DOHH2 (cell line): ENCODE measurements at regions not wholly inside any gene's neighbourhood (a gene's known extent, or its start where the extent isn't known, plus 50 kb on each side); places are given as distances from the start of the nearest gene placed in this dataset.

Experiments used
- H3F3A ChIP-seq: fragments of 200-600 bp; sonication (generic), shearing (Covaris generic); 2 replicates; pipeline ENCODE4 v1.6.0; 2016; ENCODE audit warnings: antibody characterized with exemption, mild to moderate bottlenecking; ENCODE audit not compliant: control insufficient read depth, insufficient read depth
- H3K27ac ChIP-seq: fragments of 200-600 bp; sonication (generic); 2 replicates; pipeline ENCODE4 v1.5.1; 2014; ENCODE audit warnings: low read depth, mild to moderate bottlenecking, low read length, moderate library complexity
- H3K27me3 ChIP-seq: fragments of 200-600 bp; sonication (generic); 2 replicates; pipeline ENCODE4 v1.6.1; 2014; ENCODE audit warnings: mild to moderate bottlenecking, low read length, mixed read lengths; ENCODE audit not compliant: control insufficient read depth
- H3K36me3 ChIP-seq: fragments of 200-600 bp; sonication (generic); 2 replicates; pipeline ENCODE4 v1.6.1; 2014; ENCODE audit warnings: mild to moderate bottlenecking, low read length, moderate library complexity, mixed read lengths; ENCODE audit not compliant: control insufficient read depth
- H3K4me1 ChIP-seq: fragments of 200-600 bp; sonication (generic); 2 replicates; pipeline ENCODE4 v1.6.1; 2014; ENCODE audit warnings: mild to moderate bottlenecking, low read length, mixed read lengths; ENCODE audit not compliant: control insufficient read depth
- H3K4me2 ChIP-seq: fragments of 200-600 bp; sonication (generic); 2 replicates; pipeline ENCODE4 v1.6.0; 2014; ENCODE audit warnings: mild to moderate bottlenecking, low read length, moderate library complexity
- H3K4me3 ChIP-seq: fragments of 200-600 bp; sonication (generic); 2 replicates; pipeline ENCODE4 v1.5.1; 2014; ENCODE audit warnings: mild to moderate bottlenecking, low read length, mixed read lengths
- H3K79me2 ChIP-seq: fragments of 200-600 bp; sonication (generic); 2 replicates; pipeline ENCODE4 v1.6.1; 2014; ENCODE audit warnings: mild to moderate bottlenecking, low read length, mixed read lengths; ENCODE audit not compliant: control insufficient read depth
- H3K9me2 ChIP-seq: fragments of 200-600 bp; sonication (generic); replicated peaks from 2 replicates; pipeline ENCODE4 v1.6.1; 2014; ENCODE audit warnings: mild to moderate bottlenecking, low read length, mixed read lengths; ENCODE audit not compliant: control insufficient read depth
- H3K9me3 ChIP-seq: fragments of 200-600 bp; sonication (generic); 2 replicates; pipeline ENCODE4 v1.6.1; 2014; ENCODE audit warnings: antibody characterized with exemption, low read length, mixed read lengths; ENCODE audit not compliant: control insufficient read depth, insufficient read depth
- H4K20me1 ChIP-seq: fragments of 200-600 bp; sonication (generic); 2 replicates; pipeline ENCODE4 v1.6.0; 2014; ENCODE audit warnings: low read depth, mild to moderate bottlenecking, antibody characterized with exemption, low read length, moderate library complexity; ENCODE audit not compliant: control insufficient read depth, insufficient read depth
- EZH2phosphoT487 ChIP-seq: fragments of 200-600 bp; sonication (generic); IDR thresholded peaks from 2 replicates; pipeline ENCODE4 v1.6.1; 2017; ENCODE audit warnings: borderline replicate concordance, mild to moderate bottlenecking, antibody characterized with exemption, low read length, moderate library complexity, mixed read lengths
- TF ChIP-seq, protein P1 (sequence below): fragments of 200-600 bp; sonication (generic); IDR thresholded peaks from one replicate; pipeline ENCODE4 v1.5.1; 2014; ENCODE audit warnings: antibody characterized with exemption, mild to moderate bottlenecking, low read depth, low read length; ENCODE audit not compliant: poor library complexity, severe bottlenecking

DNA sequence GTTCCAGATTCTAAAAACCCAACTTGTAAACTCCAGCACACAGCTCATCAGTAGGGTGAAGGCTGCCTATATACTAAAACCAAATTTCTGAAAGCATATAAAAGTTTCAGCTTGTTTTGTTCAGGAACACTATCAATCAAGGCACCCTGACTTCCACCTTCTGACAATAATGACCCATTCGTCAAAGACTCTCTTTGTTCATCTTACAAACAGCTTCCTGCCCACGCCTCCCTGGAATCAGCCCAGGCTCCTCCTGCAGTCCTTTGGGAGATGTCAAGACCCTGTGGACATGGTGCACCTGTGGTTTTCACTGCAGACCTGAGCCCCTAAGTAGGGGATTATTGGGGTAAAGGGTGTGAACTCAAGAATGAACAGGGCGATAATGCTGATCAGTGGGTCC, 178.9 kb upstream of the CAMK1G start:
- H3K36me3 ChIP-seq = no peaks in the 10 kb centered on the region
- H3K9me3 ChIP-seq = no peaks in the 10 kb centered on the region
- H3K4me1 ChIP-seq = no peaks in the 10 kb centered on the region
- no peaks in the 10 kb centered on the region for H4K20me1 ChIP-seq
- H3K79me2 ChIP-seq = no peaks in the 10 kb centered on the region
- H3K9me2 ChIP-seq = no peaks in the 10 kb centered on the region
- no peaks in the 10 kb centered on the region for H3K27me3 ChIP-seq
- TF ChIP-seq EZH2phosphoT487 = no peak
- TF ChIP-seq, protein P1, sequence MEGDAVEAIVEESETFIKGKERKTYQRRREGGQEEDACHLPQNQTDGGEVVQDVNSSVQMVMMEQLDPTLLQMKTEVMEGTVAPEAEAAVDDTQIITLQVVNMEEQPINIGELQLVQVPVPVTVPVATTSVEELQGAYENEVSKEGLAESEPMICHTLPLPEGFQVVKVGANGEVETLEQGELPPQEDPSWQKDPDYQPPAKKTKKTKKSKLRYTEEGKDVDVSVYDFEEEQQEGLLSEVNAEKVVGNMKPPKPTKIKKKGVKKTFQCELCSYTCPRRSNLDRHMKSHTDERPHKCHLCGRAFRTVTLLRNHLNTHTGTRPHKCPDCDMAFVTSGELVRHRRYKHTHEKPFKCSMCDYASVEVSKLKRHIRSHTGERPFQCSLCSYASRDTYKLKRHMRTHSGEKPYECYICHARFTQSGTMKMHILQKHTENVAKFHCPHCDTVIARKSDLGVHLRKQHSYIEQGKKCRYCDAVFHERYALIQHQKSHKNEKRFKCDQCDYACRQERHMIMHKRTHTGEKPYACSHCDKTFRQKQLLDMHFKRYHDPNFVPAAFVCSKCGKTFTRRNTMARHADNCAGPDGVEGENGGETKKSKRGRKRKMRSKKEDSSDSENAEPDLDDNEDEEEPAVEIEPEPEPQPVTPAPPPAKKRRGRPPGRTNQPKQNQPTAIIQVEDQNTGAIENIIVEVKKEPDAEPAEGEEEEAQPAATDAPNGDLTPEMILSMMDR = no peak
- H3K4me3 ChIP-seq = no peak overlapping the region
- H3K4me2 ChIP-seq = no peak overlapping the region
- no peak overlapping the region for H3K27ac ChIP-seq
- no peaks in the 10 kb centered on the region for H3F3A ChIP-seq

DNA sequence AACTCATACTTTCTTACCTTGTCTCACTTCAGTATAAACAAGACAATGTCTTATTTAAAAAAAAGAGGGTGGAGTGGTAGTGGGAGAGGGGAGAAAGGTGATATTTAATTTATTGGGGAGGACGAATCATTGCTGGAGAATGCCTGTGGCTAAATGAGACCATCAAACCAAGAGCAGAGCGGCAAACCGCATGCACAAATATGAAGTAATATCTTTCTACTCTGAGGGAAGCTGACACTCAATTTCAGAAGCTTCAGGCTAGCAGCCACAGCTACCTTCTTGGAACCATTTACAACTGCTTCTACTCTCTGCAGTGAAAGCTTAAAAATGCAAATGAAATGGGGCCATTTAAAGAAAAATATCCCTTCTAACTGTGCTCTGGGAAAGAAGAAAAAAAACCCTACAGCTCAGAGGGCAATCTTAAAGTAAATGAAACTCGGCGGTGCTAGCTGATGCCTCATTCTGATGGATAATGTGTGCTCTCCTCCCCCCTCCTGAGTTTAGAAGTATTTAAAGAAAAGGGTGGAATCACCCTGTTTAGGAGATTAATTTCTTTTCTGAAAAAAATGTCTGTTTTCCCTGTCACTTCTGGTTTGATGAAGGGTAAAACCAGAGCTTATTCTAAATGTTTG, 178.2 kb upstream of the CAMK1G start:
- Histone ChIP-seq H3K9me2 (no peaks in the 10 kb centered on the region), H3F3A (no peaks in the 10 kb centered on the region), H4K20me1 (no peaks in the 10 kb centered on the region), H3K4me3 (no peak overlapping the region), H3K27ac (no peak overlapping the region), H3K4me1 (no peaks in the 10 kb centered on the region), H3K36me3 (no peaks in the 10 kb centered on the region), H3K79me2 (no peaks in the 10 kb centered on the region), H3K27me3 (no peaks in the 10 kb centered on the region), H3K9me3 (no peaks in the 10 kb centered on the region), H3K4me2 (no peak overlapping the region)
- no peak for TF ChIP-seq EZH2phosphoT487
- TF ChIP-seq, protein P1 = no peak

DNA sequence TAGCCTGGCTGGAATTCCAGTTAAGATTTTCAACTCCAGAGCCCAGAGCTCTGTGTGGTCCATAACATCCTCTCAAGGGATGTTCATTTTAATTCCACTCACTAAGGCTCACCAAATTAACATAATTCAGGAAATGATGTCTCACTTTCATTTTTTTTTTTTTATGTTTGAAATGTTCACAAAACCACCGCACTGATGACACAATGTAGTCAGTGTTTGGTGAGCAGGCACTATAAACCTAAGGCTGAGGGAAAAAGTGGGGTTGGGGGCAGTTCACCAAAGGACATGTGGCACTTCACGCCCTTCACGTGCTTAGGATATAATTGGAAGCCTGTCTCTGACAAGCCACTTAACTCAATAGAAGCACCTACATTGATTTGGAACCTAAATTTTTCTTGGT, 177.3 kb upstream of the CAMK1G start:
- Histone ChIP-seq H3K4me1 (no peaks in the 10 kb centered on the region), H3K9me3 (no peaks in the 10 kb centered on the region), H3K4me2 (no peak overlapping the region), H3K79me2 (no peaks in the 10 kb centered on the region), H4K20me1 (no peaks in the 10 kb centered on the region), H3K27me3 (no peaks in the 10 kb centered on the region), H3K9me2 (no peaks in the 10 kb centered on the region), H3K27ac (no peak overlapping the region), H3K4me3 (no peak overlapping the region), H3K36me3 (no peaks in the 10 kb centered on the region), H3F3A (no peaks in the 10 kb centered on the region)
- TF ChIP-seq EZH2phosphoT487 = no peak
- TF ChIP-seq, protein P1 = no peak

DNA sequence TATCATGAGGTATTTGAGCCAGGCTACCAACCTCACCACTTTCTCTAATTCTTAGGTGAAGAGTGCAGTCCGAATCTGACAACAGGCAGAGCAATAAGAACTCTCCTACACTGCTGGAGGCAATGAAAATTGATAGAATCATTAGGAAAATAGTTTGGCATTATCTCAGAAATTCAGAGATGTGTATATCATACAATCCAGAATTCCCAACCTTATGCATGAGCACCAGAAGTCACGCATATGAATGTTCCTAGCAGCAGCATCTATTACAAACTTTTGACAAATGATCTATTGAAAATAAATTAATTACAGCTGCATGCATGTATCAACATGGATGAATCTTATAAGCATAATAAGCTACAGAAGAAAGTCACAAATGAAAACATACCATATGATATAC, 176.9 kb upstream of the CAMK1G start:
- H3K36me3 ChIP-seq = no peaks in the 10 kb centered on the region
- H3K79me2 ChIP-seq = no peaks in the 10 kb centered on the region
- H3K4me3 ChIP-seq = no peak overlapping the region
- H3K4me2 ChIP-seq = no peak overlapping the region
- H4K20me1 ChIP-seq = no peaks in the 10 kb centered on the region
- H3K27me3 ChIP-seq = no peaks in the 10 kb centered on the region
- no peak for TF ChIP-seq EZH2phosphoT487
- TF ChIP-seq, protein P1 = no peak
- no peaks in the 10 kb centered on the region for H3F3A ChIP-seq
- H3K4me1 ChIP-seq = no peaks in the 10 kb centered on the region
- H3K9me3 ChIP-seq = no peaks in the 10 kb centered on the region
- H3K9me2 ChIP-seq = no peaks in the 10 kb centered on the region
- H3K27ac ChIP-seq = no peak overlapping the region
